CD14-positive monocyte (primary cell): ENCODE measurements at regions not wholly inside any gene's neighbourhood (a gene's known extent, or its start where the extent isn't known, plus 50 kb on each side); places are given as distances from the start of the nearest gene placed in this dataset.

Experiments
- DNase-seq, 3 donors: peaks; one replicate each; pipeline ENCODE4 v3.0.0-alpha.2; 2011 to 2022
- H2AFZ ChIP-seq: 2 replicates; pipeline ENCODE4 v1.6.0; 2012; ENCODE audit warnings: mild to moderate bottlenecking, low read depth, low read length, inconsistent platforms; ENCODE audit not compliant: insufficient read depth, poor library complexity, severe bottlenecking
- H3K27ac ChIP-seq, 2 donors: 1 replicate in 1 of 2; 2 replicates in 1 of 2; pipeline ENCODE4 v1.5.1; 2012 to 2013; ENCODE audit warnings: low read length in 2 of 2, control low read depth in 1 of 2, inconsistent platforms in 1 of 2, low read depth in 1 of 2, mild to moderate bottlenecking in 1 of 2
- H3K27me3 ChIP-seq, 2 donors: one replicate each; pipeline versions ENCODE4 v1.6.0 to v1.6.1; 2011 to 2013; ENCODE audit warnings: low read length in 2 of 2; ENCODE audit not compliant: control insufficient read depth in 2 of 2, insufficient read depth in 2 of 2
- H3K36me3 ChIP-seq, 2 donors: replicated peaks in 1 of 2; 1 replicate in 1 of 2; 2 replicates in 1 of 2; pipeline versions ENCODE4 v1.5.1 to v1.6.1; 2012 to 2013; ENCODE audit warnings: low read length in 2 of 2, control low read depth in 1 of 2, inconsistent platforms in 1 of 2, mild to moderate bottlenecking in 1 of 2; ENCODE audit not compliant: insufficient read depth in 2 of 2, control insufficient read depth in 1 of 2
- H3K4me1 ChIP-seq, 2 donors: 1 replicate in 1 of 2; 2 replicates in 1 of 2; pipeline versions ENCODE4 v1.5.1 to v1.6.1; 2012 to 2013; ENCODE audit warnings: low read length in 2 of 2, control low read depth in 1 of 2, inconsistent platforms in 1 of 2, mild to moderate bottlenecking in 1 of 2, moderate library complexity in 1 of 2; ENCODE audit not compliant: insufficient read depth in 2 of 2, control insufficient read depth in 1 of 2
- H3K4me2 ChIP-seq: replicated peaks from 2 replicates; pipeline ENCODE3; 2012; ENCODE audit warnings: low read length, moderate library complexity, mild to moderate bottlenecking; ENCODE audit not compliant: poor library complexity, severe bottlenecking; ENCODE audit errors: extremely low read depth
- H3K4me3 ChIP-seq, 3 experiments: fragments of 200-600 bp in 1 of 3; sonication (generic) in 1 of 3; replicated peaks in 1 of 3; 1 replicate in 2 of 3; 2 replicates in 1 of 3; pipeline ENCODE4 v1.5.1; 2011 to 2013; ENCODE audit warnings: low read length in 3 of 3, mild to moderate bottlenecking in 3 of 3, control low read depth in 2 of 3, low read depth in 2 of 3, inconsistent platforms in 1 of 3, moderate library complexity in 1 of 3
- H3K79me2 ChIP-seq: 2 replicates; pipeline ENCODE4 v1.6.0; 2012; ENCODE audit warnings: mild to moderate bottlenecking, control low read depth, inconsistent platforms, low read length, moderate library complexity; ENCODE audit not compliant: insufficient read depth
- H3K9ac ChIP-seq: 2 replicates; pipeline ENCODE4 v1.6.0; 2017; ENCODE audit warnings: low read length, mild to moderate bottlenecking; ENCODE audit not compliant: insufficient read depth, poor library complexity, severe bottlenecking
- H3K9me3 ChIP-seq, 2 donors: replicated peaks in 1 of 2; 1 replicate in 1 of 2; 2 replicates in 1 of 2; pipeline versions ENCODE4 v1.5.1 to v1.6.1; 2012 to 2013; ENCODE audit warnings: low read length in 2 of 2, control low read depth in 1 of 2; ENCODE audit not compliant: control insufficient read depth in 1 of 2, insufficient read depth in 1 of 2
- H4K20me1 ChIP-seq: 2 replicates; pipeline ENCODE4 v1.6.0; 2012; ENCODE audit warnings: mild to moderate bottlenecking, low read length, control low read depth, moderate library complexity; ENCODE audit not compliant: insufficient read depth
- H3K27ac Mint-ChIP-seq, 7 donors: one replicate each; pipeline ENCODE4 v1.8.0; 2020; ENCODE audit warnings: mild to moderate bottlenecking in 7 of 7, mixed read lengths in 7 of 7, moderate library complexity in 6 of 7, inconsistent platforms in 2 of 7
- H3K27me3 Mint-ChIP-seq, 3 donors: one replicate each; pipeline ENCODE4 v1.8.0; 2021 to 2022; ENCODE audit warnings: low read depth in 3 of 3, mild to moderate bottlenecking in 3 of 3, mixed read lengths in 3 of 3, moderate library complexity in 3 of 3, inconsistent platforms in 1 of 3
- H3K36me3 Mint-ChIP-seq, 2 donors: one replicate each; pipeline ENCODE4 v1.8.0; 2020; ENCODE audit warnings: mixed read lengths in 2 of 2, inconsistent platforms in 1 of 2, mild to moderate bottlenecking in 1 of 2
- H3K4me1 Mint-ChIP-seq: one replicate; pipeline ENCODE4 v1.8.0; 2020; ENCODE audit warnings: mild to moderate bottlenecking, mixed read lengths
- H3K4me3 Mint-ChIP-seq, 2 donors: one replicate each; pipeline ENCODE4 v1.8.0; 2020; ENCODE audit warnings: mild to moderate bottlenecking in 2 of 2, mixed read lengths in 2 of 2, moderate library complexity in 1 of 2
- H3K9me3 Mint-ChIP-seq, 7 donors: one replicate each; pipeline ENCODE4 v1.8.0; 2020 to 2022; ENCODE audit warnings: mixed read lengths in 7 of 7, mild to moderate bottlenecking in 6 of 7, moderate library complexity in 6 of 7, inconsistent platforms in 2 of 7
- WGBS: methylation state at CpG from one replicate; pipeline ENCODE4 v1.1.5; 2013; ENCODE audit warnings: missing lambda C conversion rate; ENCODE audit not compliant: insufficient coverage; 5-methylcytosine and 5-hydroxymethylcytosine counted together
- intact Hi-C, 2 donors: fragments of 100-400 bp; cut with micrococcal nuclease; formaldehyde crosslinking; loops; one replicate each; pipeline versions ENCODE4 v1.15.0 to v1.15.1; 2023
- TF ChIP-seq, protein P1 (sequence below): fragments of 200-600 bp; IDR thresholded peaks from one replicate; pipeline ENCODE4 v1.8.0; 2022; ENCODE audit warnings: antibody characterized with exemption, mild to moderate bottlenecking

DNA sequence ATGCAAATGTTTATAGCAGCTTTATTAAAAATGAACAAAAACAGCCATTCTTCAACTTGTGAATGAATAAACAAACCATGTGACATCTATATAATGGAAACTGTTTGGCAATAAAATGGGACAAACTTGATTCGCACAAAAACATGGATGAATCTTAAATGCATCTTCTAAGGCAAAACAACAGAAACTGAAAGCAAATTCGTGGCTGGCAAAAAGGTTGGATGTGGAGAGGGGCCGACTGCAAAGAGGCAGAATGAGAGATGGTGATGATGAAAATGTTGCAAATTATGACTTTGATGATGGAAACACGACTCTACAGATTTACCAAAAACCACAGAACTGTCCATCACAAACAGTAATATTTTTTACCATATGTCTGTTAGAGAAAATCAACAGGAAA, 327.0 kb upstream of the NR5A2 start:
- Histone ChIP-seq H3K9ac (no peak overlapping the region), H3K4me3 (no peak overlapping the region), H3K36me3 (no peaks in the 10 kb centered on the region), H3K27ac (no peak overlapping the region), H2AFZ (no peak overlapping the region), H3K9me3 (no peaks in the 10 kb centered on the region), H4K20me1 (no peaks in the 10 kb centered on the region), H3K4me2 (no peak overlapping the region), H3K4me1 (peaks cover 0 to 6% of the 10 kb centered on the region in 2 donors), H3K27me3 (no peaks in the 10 kb centered on the region), H3K79me2 (no peaks in the 10 kb centered on the region)
- no CpG with 5 or more reads among the region's 4 CpGs for WGBS
- no peak for DNase-seq
- peaks cover 0 to 3% (median 0%) of the 10 kb centered on the region in 7 donors for H3K9me3 Mint-ChIP-seq
- H3K4me3 Mint-ChIP-seq = no peak overlapping the region
- no peak overlapping the region for H3K27ac Mint-ChIP-seq
- H3K4me1 Mint-ChIP-seq = peaks cover 12% of the 10 kb centered on the region
- TF ChIP-seq, protein P1, sequence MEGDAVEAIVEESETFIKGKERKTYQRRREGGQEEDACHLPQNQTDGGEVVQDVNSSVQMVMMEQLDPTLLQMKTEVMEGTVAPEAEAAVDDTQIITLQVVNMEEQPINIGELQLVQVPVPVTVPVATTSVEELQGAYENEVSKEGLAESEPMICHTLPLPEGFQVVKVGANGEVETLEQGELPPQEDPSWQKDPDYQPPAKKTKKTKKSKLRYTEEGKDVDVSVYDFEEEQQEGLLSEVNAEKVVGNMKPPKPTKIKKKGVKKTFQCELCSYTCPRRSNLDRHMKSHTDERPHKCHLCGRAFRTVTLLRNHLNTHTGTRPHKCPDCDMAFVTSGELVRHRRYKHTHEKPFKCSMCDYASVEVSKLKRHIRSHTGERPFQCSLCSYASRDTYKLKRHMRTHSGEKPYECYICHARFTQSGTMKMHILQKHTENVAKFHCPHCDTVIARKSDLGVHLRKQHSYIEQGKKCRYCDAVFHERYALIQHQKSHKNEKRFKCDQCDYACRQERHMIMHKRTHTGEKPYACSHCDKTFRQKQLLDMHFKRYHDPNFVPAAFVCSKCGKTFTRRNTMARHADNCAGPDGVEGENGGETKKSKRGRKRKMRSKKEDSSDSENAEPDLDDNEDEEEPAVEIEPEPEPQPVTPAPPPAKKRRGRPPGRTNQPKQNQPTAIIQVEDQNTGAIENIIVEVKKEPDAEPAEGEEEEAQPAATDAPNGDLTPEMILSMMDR = no peak
- peaks cover 0 to 2% (median 2%) of the 10 kb centered on the region in 3 donors for H3K27me3 Mint-ChIP-seq
- H3K36me3 Mint-ChIP-seq = no peaks in the 10 kb centered on the region
- intact Hi-C loops = no loop called here

DNA sequence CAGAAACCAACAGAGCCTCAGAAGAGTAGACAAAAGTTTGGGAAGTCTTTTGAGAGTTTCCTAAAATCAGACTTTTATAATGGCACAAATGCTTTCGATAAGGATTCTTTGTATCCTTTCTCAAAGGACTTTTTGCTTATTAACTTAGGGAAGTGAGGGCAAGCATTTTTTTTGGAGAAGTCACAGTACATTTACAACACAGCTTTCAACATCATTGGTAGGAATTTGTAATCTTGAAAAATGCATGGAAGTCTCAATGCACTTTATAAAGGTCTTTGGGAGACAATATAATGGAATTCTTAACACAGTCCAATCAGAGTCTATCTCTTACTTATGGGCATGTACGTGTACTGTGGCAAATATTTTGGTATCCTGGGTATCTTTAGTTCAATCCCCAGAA, 325.8 kb upstream of the NR5A2 start:
- H3K27me3 ChIP-seq = no peaks in the 10 kb centered on the region
- TF ChIP-seq, protein P1 = no peak
- no peaks in the 10 kb centered on the region for H3K36me3 Mint-ChIP-seq
- H3K9ac ChIP-seq = no peak overlapping the region
- no peak overlapping the region for H3K27ac Mint-ChIP-seq
- intact Hi-C loops = no loop called here
- no peak overlapping the region for H3K4me2 ChIP-seq
- no peak overlapping the region for H3K4me3 ChIP-seq
- peaks cover 0 to 3% (median 0%) of the 10 kb centered on the region in 7 donors for H3K9me3 Mint-ChIP-seq
- H3K79me2 ChIP-seq = no peaks in the 10 kb centered on the region
- H3K27ac ChIP-seq = no peak overlapping the region
- H4K20me1 ChIP-seq = no peaks in the 10 kb centered on the region
- no peak overlapping the region for H3K4me3 Mint-ChIP-seq
- H3K36me3 ChIP-seq = no peaks in the 10 kb centered on the region
- no peaks in the 10 kb centered on the region for H3K9me3 ChIP-seq
- peaks cover 0 to 6% of the 10 kb centered on the region in 2 donors for H3K4me1 ChIP-seq
- no peak overlapping the region for H2AFZ ChIP-seq
- H3K4me1 Mint-ChIP-seq = peaks cover 12% of the 10 kb centered on the region
- H3K27me3 Mint-ChIP-seq = peaks cover 1 to 2% (median 2%) of the 10 kb centered on the region in 3 donors
- WGBS = no CpG with 5 or more reads among the region's 2 CpGs
- DNase-seq = peak; percentile 2 to 25 (median 7)
